HG03354 (cell line): ENCODE measurements at regions not wholly inside any gene's neighbourhood (a gene's known extent, or its start where the extent isn't known, plus 50 kb on each side); places are given as distances from the start of the nearest gene placed in this dataset.

ENCODE experiments used
- ATAC-seq: cut with Tn5 transposase; IDR thresholded peaks from one replicate; pipeline ENCODE4 v1.9.1; 2021; ENCODE audit warnings: mild to moderate bottlenecking; ENCODE audit not compliant: unreplicated experiment, poor library complexity, severe bottlenecking

DNA sequence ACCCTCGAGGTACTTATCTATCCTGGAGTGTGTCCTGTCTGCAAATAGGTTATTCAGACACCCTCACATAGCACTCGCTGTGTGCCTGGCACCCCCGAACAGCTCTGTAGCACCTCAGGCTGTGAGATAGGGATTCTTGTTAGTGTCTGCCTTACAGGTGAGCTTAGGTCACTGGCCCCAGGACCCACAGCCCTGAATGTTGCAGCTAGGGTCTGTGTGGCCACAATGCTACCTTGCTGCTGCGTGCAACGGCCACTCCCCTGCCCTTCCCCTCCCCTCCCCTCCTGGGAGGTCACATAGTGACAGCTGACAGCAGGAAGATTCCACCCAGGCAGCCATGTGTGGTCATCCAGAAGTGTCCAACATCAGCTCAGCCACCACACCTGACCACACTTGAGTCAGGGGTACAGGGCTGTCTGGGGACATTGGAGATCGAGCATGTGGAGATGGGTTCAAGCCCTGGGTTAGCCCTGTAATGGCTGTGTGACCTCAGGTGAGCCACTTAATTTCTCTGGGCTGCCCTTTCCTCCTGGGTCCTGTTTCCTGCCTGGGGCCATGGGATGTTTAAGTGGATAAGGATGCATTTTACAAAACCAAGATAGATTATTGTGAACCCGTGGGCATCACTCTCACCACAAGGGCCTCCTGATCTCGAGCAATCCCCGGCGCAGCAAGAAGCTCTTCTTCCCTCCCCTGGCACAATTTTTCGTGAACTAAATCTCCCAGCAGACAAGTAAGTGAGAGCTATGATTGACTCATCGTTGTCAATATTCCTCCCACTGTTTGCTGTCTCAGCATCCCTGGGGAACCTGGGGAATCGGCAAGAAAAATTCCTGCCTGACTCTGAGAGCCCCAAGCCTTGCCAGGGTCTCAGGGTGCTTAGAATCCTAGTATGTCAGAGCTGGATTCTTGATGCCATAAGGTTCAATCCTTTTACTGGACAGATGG is 208.7 kb downstream of the PTPRU start:
- ATAC-seq: no peak

- ATAC-seq: no peak
These were observed 207.9 kb downstream of the PTPRU start for GRCh38 chr1:29444081-29444715.

- no peak for ATAC-seq
These were observed 205.8 kb downstream of the PTPRU start for GRCh38 chr1:29441916-29442668.

DNA sequence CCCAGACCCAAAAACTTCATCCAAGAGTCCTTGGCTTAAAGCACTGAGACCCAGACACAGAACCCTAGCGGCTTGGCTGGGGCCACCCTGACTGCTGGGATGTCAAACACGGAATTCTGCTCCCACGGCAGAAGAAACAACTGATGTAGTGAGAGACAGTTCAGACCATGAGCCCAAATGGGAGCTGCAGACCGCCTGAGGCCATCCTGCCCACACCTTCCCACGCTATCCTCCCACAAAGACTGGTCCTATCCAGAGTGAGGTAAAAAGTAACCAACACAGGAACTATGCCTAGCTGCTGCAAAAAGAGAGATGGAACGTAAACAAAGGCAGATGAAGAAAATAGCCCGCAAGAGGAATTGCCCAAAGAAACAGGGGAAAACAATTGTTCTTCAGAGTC is 203.3 kb downstream of the PTPRU start:
- ATAC-seq: no peak

DNA sequence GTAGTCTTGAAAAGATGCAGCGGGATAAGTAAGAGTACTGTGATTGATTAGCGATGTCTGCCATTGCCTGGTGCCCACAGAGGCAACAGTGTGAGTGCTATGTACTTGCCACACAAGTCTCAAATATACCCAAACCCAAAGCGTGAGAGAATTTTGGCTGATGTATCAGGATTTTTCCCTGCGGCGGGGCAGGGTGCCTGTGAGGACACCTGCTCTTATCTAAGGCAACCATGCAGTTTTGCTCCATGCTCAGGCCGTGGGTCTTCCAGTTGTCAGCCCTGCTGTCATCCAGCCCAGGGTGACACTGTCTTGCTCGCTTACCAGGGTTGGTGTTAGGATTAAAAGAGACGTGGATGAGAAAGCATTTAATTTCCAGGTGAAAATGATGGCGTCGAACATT is 202.7 kb downstream of the PTPRU start:
- no peak for ATAC-seq

DNA sequence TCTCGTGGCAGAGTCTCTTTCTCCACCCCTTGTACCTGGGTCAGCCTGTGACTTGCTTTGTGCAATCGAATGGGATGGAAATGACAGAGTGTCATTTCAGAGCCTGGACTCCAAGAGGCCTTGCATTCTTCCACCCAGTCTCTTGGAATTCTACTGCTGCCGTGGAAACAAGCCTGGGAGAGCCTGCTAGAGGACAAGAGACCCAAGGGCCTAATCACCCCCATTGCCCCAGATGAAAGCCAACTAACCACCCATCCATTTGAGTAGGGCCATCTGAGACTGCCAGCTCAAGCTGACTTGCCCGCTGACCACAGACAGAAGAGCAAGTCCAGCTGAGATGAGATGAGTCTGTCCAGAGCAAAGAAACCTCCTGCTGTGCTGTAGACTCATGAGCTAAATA is 201.6 kb downstream of the PTPRU start:
- no peak for ATAC-seq

DNA sequence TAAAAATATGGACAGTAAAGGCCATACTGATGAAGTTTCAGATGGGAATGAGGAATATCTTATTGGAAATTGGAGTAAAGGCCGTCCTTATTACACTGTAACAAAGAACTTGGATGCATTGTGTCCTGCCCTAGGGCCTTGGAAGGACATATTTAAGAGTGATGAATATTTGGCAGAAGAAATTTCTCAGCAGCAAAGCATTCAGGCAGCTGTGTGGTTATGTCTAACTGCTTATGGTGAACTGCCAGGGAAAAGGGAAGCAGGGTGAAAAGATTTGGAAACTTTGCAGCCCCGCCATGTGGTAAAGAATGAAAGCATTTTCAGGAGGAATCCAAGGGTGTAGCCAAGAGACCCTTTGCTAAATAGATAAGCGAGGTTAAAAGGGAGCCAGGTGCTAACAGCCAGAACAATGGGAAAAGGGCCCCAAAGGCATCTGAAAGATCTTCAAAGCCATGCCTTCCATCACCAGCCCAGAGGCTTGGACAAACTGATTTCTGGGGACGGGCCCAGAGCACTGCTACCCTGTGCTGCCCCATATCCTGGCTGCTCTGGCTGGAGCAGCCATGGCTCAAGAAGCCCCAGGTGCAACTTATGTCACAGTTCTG is 200.0 kb downstream of the PTPRU start:
- ATAC-seq: no peak

DNA sequence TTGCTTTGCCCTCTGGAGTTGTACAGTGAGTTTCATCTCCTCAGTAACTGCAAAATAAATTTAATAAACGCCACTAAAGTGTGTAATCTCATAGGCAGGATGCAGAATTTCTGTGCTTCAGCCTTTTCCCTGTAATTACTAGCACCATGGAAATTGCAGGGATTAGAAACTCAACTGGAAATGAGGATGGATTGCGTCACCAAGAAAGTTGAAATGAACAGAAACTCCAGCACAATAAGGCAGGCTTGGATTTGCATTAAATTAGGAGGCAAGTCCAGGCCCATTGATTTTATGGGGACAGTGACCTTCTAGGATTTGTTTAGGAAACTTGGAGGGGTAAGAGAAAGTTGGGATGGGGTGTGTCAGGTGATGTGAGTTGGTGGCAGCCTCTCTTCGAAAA is 197.5 kb downstream of the PTPRU start:
- no peak for ATAC-seq

GRCh38 chr1:29431138-29431537 is 194.8 kb downstream of the PTPRU start:
- no peak for ATAC-seq

DNA sequence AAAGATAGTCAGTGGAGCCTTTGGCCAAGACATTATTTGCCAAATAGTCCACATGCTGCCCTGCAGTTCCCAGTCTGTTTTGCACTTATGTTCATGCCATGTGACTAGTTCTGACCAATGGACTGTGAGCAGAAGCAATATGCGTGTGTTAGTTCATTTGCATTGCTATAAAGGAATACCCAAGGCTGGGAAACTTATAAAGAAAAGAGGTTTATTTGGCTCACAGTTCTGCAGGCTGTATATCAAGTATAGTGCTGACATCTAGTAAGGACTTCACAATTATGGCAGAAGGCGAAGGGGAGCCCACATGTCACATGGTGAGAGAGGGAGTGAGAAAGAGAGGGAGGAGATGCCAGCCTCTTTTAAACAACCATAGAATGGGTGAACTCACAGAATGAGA is 193.3 kb downstream of the PTPRU start:
- no peak for ATAC-seq

GRCh38 chr1:29428997-29429396 is 192.7 kb downstream of the PTPRU start:
- no peak for ATAC-seq

GRCh38 chr1:29428280-29428615 is 191.9 kb downstream of the PTPRU start:
- ATAC-seq: no peak

DNA sequence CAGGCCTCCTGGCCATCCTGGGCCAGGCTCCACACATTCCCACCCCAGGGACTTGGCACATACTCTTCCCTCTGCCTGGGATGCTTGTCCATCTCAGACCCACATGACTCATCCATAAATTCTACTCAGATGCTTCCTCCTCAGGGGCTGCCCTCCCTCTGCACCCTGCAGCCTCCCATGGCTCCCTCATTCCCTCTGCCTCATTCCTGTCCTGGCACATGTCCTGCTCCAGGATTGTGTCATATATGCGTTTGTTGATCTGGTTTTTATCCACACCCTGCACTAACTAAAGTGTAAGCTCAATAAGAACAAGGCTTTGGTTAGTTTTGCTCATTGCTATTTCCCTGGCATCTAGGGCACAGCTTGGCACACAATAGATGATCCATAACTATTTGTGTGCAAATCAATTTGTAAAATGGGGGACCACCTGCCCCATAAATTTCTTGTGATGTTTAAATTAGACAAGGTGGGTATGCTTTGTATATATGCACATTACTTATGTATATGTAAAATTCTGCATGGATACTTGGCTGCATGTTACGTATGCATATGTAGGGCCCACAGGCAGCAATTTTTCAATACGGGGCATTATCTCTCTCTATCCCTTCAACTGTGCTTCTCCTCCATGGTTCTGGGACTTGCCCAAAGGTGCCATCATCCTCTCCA is 191.4 kb downstream of the PTPRU start:
- no peak for ATAC-seq

- ATAC-seq: no peak
These were observed 190.5 kb downstream of the PTPRU start for GRCh38 chr1:29426701-29427279.

DNA sequence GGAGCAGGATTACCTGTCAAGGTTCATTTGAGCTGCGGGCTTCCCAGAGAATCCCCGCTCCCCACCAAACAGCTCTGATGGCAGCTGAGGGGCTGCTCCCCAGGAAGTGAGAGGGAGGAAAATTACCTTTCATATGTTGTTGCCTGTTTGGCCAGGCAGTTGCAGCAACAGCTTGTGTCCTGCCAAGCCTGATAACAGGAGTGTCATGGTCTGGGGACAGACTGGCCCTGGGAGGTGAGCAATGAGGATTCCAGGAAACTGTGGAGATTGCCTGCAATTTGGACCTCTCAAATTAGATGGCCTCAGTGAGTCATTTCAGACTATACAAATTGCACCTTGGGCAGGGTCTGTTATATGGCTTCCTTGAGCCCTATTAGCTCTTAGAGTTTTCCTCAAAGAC is 189.3 kb downstream of the PTPRU start:
- ATAC-seq: no peak

- no peak for ATAC-seq
These were observed 187.9 kb downstream of the PTPRU start for GRCh38 chr1:29424266-29424665.

- no peak for ATAC-seq
These were observed 183.9 kb downstream of the PTPRU start for GRCh38 chr1:29420202-29420601.

- no peak for ATAC-seq
These were observed 181.6 kb downstream of the PTPRU start for GRCh38 chr1:29417971-29418370.

- ATAC-seq: no peak
These were observed 181.0 kb downstream of the PTPRU start for GRCh38 chr1:29417147-29417858.
